ENCODE measurements at regions not wholly inside any gene's neighbourhood (a gene's known extent, or its start where the extent isn't known, plus 50 kb on each side); places are given as distances from the start of the nearest gene placed in this dataset.
"Not testable (repeated sequence)": the region's sequence is repeated elsewhere in the genome, so short reads cannot be mapped to it uniquely, and the experiment has no call there.

DNA sequence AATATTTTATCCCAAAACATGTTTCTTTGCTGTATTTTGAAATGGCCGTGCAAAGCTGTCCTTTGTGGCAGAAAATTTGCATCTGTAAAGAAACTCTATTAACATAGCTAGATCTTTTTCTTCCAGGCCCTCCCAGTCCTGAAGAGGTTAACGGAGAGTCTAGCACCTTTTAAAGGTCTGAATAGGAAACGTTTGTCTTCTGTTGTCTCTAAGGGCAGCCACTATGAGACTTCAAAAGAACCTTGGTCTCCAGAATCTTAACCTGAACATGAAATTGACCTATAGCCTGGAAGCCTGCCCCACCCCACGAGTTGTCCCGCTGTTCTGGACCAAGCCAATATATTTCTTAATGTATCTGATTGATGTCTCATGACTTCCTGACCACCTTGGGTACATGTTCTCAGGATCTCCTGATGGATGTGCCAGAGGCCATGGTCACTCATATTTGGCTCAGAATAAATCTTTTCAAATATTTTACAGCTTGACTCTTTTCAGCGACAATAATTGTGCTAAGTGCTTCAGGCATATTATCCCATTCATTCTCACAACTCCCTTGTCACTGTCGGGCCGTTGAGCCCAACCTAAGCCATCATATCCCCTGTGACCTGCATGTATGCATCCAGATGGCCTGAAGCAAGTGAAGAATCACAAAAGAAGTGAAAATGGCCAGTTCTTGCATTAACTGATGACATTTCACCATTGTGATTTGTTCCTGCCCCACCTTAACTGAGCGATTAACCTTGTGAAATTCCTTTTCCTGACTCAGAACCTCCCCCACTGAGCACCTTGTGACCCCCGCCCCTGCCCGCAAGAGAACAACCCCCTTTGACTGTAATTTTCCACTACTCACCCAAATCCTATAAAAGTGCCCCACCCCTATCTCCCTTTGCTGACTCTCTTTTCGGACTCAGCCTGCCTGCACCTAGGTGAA is 106.7 kb downstream of the MFAP3L start:
- H3K27me3 ChIP-seq (ENCODE audit: control insufficient read depth, insufficient read depth, low read length); H3K27ac ChIP-seq (ENCODE audit: insufficient read depth, low read length); H3K9me1 ChIP-seq (ENCODE audit: insufficient read depth, low read length); DNase-seq; H2BK15ac ChIP-seq (ENCODE audit: low read depth, low read length); H3K9ac ChIP-seq (ENCODE audit: low read depth, low read length); ATAC-seq (ENCODE audit: low read depth); POLR2A ChIA-PET (ENCODE audit: unreplicated experiment); BruUV-seq (replicated peaks); H3K4me2 ChIP-seq (ENCODE audit: low read depth, low read length); H3K4me3 ChIP-seq (ENCODE audit: insufficient read depth, low read depth, low read length); H2AFZ ChIP-seq (replicated peaks; ENCODE audit: low read length, poor library complexity); H4K91ac ChIP-seq (ENCODE audit: insufficient read depth, low read depth, low read length); H2BK120ac ChIP-seq (ENCODE audit: low read depth, low read length); H3K9me3 ChIP-seq (ENCODE audit: control insufficient read depth, insufficient read depth, low read length); in situ Hi-C loops (cut with MboI; ENCODE audit: low sequenced_read_pairs); H3K79me1 ChIP-seq (ENCODE audit: low read depth in 1 of 2, low read length in 2 of 2); dilution Hi-C loops (cut with HindIII; ENCODE audit: low sequenced_read_pairs, unreplicated experiment); H2BK20ac ChIP-seq (ENCODE audit: low read depth, low read length); H3K36me3 ChIP-seq (ENCODE audit: control insufficient read depth, insufficient read depth, low read length); H4K5ac ChIP-seq (ENCODE audit: low read depth, low read length); H3K14ac ChIP-seq (replicated peaks; ENCODE audit: low read depth, low read length); H3K23ac ChIP-seq (ENCODE audit: low read depth, low read length); H3K56ac ChIP-seq (ENCODE audit: extremely low read depth, insufficient read depth, low read length); H4K8ac ChIP-seq (ENCODE audit: low read depth in 2 of 2, low read length in 2 of 2); H3K4me1 ChIP-seq (ENCODE audit: control insufficient read depth, insufficient read depth, low read length); H3K4ac ChIP-seq (ENCODE audit: low read depth, low read length); CTCF ChIA-PET; H4K20me1 ChIP-seq (ENCODE audit: insufficient read depth, low read length); H2AK9ac ChIP-seq (replicated peaks; ENCODE audit: low read depth, low read length, poor library complexity); H2AK5ac ChIP-seq (ENCODE audit: low read depth, low read length); H2BK5ac ChIP-seq (ENCODE audit: low read depth, low read length, poor library complexity, severe bottlenecking); intact Hi-C loops (cut with micrococcal nuclease); H3K18ac ChIP-seq (ENCODE audit: low read depth, low read length): not testable (repeated sequence)
- 26% methylated on average over 5 of the region's 12 CpGs; no CpG with 5 or more reads in 1 of the 2 experiments for WGBS, 2 experiments (ENCODE audit: extremely low coverage in 2 of 2, insufficient read length in 1 of 2)

Measured in IMR-90 (cell line).